ENCODE measurements at regions not wholly inside any gene's neighbourhood (a gene's known extent, or its start where the extent isn't known, plus 50 kb on each side); places are given as distances from the start of the nearest gene placed in this dataset.

DNA sequence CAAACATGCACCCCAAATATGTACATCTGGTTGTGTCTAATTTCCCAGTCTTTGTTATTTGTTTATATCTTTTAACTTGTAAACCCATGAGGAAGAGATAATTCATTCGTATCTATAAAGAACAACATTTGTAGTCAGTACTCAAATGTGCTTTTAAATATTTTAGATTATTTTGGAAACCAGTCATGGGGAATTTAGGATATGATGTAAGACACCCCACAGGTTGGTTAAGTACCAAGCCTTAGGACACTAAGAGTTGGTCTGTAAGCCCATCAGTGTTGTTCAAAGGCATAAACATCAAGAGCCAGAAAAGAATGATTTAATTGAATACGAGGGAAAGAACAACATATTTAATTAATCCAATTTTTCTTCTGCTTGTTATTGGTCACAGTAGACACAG, 421.1 kb upstream of the SEMA3C start:
- no peaks in the 10 kb centered on the region for H3K4me1 ChIP-seq (ENCODE audit: control insufficient read depth in 4 of 4, insufficient read depth in 4 of 4, low read length in 3 of 4)
- no peaks in the 10 kb centered on the region for H3K27me3 ChIP-seq (ENCODE audit: control insufficient read depth in 4 of 4, insufficient read depth in 4 of 4, low read length in 3 of 4)
- H3K9ac ChIP-seq (ENCODE audit: low read depth in 1 of 2, low read length in 2 of 2) = no peak overlapping the region
- H3K4me3 ChIP-seq (ENCODE audit: low read depth in 1 of 3, low read length in 3 of 3) = no peak overlapping the region
- WGBS = 62% methylated on average over 2 of the region's 2 CpGs
- no peak for TF ChIP-seq EGR1 (IDR thresholded peaks at IDR 0.05; ENCODE audit: low read depth in 2 of 2)
- TF ChIP-seq HNF4A (conservative IDR thresholded peaks at IDR 0.05) = no peak
- no peak for TF ChIP-seq CTCF (IDR thresholded peaks at IDR 0.05; ENCODE audit: low read depth, low read length, missing input control)
- TF ChIP-seq FOXA1 (IDR thresholded peaks at IDR 0.05) = no peak
- TF ChIP-seq HNF4G (IDR thresholded peaks at IDR 0.05) = no peak
- no peak for TF ChIP-seq JUND (IDR thresholded peaks at IDR 0.05)
- no peak for TF ChIP-seq ATF3 (IDR thresholded peaks at IDR 0.05)
- TF ChIP-seq NR2F2 (IDR thresholded peaks at IDR 0.05) = no peak
- no peak for TF ChIP-seq MAX (IDR thresholded peaks at IDR 0.05)
- TF ChIP-seq, protein P1, sequence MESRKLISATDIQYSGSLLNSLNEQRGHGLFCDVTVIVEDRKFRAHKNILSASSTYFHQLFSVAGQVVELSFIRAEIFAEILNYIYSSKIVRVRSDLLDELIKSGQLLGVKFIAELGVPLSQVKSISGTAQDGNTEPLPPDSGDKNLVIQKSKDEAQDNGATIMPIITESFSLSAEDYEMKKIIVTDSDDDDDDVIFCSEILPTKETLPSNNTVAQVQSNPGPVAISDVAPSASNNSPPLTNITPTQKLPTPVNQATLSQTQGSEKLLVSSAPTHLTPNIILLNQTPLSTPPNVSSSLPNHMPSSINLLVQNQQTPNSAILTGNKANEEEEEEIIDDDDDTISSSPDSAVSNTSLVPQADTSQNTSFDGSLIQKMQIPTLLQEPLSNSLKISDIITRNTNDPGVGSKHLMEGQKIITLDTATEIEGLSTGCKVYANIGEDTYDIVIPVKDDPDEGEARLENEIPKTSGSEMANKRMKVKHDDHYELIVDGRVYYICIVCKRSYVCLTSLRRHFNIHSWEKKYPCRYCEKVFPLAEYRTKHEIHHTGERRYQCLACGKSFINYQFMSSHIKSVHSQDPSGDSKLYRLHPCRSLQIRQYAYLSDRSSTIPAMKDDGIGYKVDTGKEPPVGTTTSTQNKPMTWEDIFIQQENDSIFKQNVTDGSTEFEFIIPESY (IDR thresholded peaks at IDR 0.05) = no peak
- TF ChIP-seq TAF1 (conservative IDR thresholded peaks at IDR 0.05) = no peak
- TF ChIP-seq YY1 (IDR thresholded peaks at IDR 0.05) = no peak
- no peak for TF ChIP-seq RXRA (IDR thresholded peaks at IDR 0.05)
- no peaks in the 10 kb centered on the region for H3K9me3 ChIP-seq (ENCODE audit: control insufficient read depth in 4 of 4, low read length in 3 of 4)
- no peak for DNase-seq (ENCODE audit: low spot score)
- H3K36me3 ChIP-seq (ENCODE audit: control insufficient read depth in 4 of 4, insufficient read depth in 3 of 4, low read depth in 1 of 4, low read length in 3 of 4) = no peaks in the 10 kb centered on the region
- H3K27ac ChIP-seq (ENCODE audit: low read depth in 1 of 2, low read length in 2 of 2) = no peak overlapping the region

DNA sequence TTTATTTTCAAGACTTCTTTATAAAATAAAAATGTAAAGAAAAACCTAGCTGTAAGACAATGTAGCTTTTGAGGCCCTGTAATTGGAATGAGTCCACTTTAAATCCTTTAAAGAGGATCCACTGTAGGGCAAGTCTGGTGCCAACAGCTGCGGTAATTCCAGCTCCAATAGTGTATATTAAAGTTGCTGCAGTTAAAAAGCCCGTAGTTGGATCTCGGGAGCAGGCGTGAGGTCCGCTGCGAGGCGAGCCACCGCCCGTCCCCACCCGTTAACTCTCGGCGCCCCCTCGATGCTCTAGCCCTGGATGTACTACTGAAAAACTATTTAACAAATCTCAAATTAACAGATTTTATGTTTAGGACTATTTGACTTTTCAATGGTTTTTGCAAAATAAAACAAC, 414.7 kb upstream of the SEMA3C start:
- Histone ChIP-seq H3K27ac (ENCODE audit: low read depth in 1 of 2, low read length in 2 of 2) (no peak overlapping the region), H3K27me3 (ENCODE audit: control insufficient read depth in 4 of 4, insufficient read depth in 4 of 4, low read length in 3 of 4) (no peaks in the 10 kb centered on the region), H3K4me3 (ENCODE audit: low read depth in 1 of 3, low read length in 3 of 3) (no peak overlapping the region), H3K36me3 (ENCODE audit: control insufficient read depth in 4 of 4, insufficient read depth in 3 of 4, low read depth in 1 of 4, low read length in 3 of 4) (no peaks in the 10 kb centered on the region), H3K9ac (ENCODE audit: low read depth in 1 of 2, low read length in 2 of 2) (no peak overlapping the region), H3K4me1 (ENCODE audit: control insufficient read depth in 4 of 4, insufficient read depth in 4 of 4, low read length in 3 of 4) (no peaks in the 10 kb centered on the region), H3K9me3 (ENCODE audit: control insufficient read depth in 4 of 4, low read length in 3 of 4) (no peaks in the 10 kb centered on the region)
- TF ChIP-seq CTCF (IDR thresholded peaks at IDR 0.05; ENCODE audit: low read depth, low read length, missing input control) (no peak), RXRA (IDR thresholded peaks at IDR 0.05) (no peak), NR2F2 (IDR thresholded peaks at IDR 0.05) (no peak), FOXA1 (IDR thresholded peaks at IDR 0.05) (no peak)
- TF ChIP-seq, protein P2, sequence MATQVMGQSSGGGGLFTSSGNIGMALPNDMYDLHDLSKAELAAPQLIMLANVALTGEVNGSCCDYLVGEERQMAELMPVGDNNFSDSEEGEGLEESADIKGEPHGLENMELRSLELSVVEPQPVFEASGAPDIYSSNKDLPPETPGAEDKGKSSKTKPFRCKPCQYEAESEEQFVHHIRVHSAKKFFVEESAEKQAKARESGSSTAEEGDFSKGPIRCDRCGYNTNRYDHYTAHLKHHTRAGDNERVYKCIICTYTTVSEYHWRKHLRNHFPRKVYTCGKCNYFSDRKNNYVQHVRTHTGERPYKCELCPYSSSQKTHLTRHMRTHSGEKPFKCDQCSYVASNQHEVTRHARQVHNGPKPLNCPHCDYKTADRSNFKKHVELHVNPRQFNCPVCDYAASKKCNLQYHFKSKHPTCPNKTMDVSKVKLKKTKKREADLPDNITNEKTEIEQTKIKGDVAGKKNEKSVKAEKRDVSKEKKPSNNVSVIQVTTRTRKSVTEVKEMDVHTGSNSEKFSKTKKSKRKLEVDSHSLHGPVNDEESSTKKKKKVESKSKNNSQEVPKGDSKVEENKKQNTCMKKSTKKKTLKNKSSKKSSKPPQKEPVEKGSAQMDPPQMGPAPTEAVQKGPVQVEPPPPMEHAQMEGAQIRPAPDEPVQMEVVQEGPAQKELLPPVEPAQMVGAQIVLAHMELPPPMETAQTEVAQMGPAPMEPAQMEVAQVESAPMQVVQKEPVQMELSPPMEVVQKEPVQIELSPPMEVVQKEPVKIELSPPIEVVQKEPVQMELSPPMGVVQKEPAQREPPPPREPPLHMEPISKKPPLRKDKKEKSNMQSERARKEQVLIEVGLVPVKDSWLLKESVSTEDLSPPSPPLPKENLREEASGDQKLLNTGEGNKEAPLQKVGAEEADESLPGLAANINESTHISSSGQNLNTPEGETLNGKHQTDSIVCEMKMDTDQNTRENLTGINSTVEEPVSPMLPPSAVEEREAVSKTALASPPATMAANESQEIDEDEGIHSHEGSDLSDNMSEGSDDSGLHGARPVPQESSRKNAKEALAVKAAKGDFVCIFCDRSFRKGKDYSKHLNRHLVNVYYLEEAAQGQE (IDR thresholded peaks at IDR 0.05) = no peak
- no peak for DNase-seq (ENCODE audit: low spot score)
- WGBS = 91% methylated on average over 13 of the region's 13 CpGs
